ENCODE measurements at regions not wholly inside any gene's neighbourhood (a gene's known extent, or its start where the extent isn't known, plus 50 kb on each side); places are given as distances from the start of the nearest gene placed in this dataset.

DNA sequence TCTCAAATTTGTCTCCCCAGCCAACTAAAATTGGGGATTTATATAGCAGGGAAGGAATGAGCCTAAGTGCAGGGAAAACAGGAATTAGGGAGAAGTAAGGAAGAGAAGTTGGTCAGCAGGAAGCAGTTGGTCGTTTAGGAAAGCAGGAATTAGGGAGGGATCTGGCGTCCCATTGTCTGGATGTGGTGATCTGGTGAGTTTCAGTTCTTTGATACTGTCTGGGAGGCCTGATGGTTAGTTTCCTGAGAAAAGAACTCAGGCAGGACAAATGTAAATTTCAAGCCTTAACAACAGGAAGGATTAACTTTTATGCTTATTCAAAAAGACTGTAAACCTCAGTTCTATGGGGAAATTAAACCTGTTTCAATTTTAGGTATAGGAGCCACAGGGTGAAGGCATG lies 116.2 kb upstream of the PRL start:
- TF ChIP-seq, protein P1, sequence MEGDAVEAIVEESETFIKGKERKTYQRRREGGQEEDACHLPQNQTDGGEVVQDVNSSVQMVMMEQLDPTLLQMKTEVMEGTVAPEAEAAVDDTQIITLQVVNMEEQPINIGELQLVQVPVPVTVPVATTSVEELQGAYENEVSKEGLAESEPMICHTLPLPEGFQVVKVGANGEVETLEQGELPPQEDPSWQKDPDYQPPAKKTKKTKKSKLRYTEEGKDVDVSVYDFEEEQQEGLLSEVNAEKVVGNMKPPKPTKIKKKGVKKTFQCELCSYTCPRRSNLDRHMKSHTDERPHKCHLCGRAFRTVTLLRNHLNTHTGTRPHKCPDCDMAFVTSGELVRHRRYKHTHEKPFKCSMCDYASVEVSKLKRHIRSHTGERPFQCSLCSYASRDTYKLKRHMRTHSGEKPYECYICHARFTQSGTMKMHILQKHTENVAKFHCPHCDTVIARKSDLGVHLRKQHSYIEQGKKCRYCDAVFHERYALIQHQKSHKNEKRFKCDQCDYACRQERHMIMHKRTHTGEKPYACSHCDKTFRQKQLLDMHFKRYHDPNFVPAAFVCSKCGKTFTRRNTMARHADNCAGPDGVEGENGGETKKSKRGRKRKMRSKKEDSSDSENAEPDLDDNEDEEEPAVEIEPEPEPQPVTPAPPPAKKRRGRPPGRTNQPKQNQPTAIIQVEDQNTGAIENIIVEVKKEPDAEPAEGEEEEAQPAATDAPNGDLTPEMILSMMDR (conservative IDR thresholded peaks at IDR 0.05; ENCODE audit: low read depth, low read length), result no peak
- TF ChIP-seq EZH2 (IDR thresholded peaks at IDR 0.05; ENCODE audit: borderline replicate concordance, low read depth, low read length, poor library complexity, severe bottlenecking), result no peak

Measured in A673 (cell line).